Uterus (tissue), 3 donors: ENCODE measurements at regions not wholly inside any gene's neighbourhood (a gene's known extent, or its start where the extent isn't known, plus 50 kb on each side); places are given as distances from the start of the nearest gene placed in this dataset.
"Not testable (repeated sequence)": the region's sequence is repeated elsewhere in the genome, so short reads cannot be mapped to it uniquely, and the experiment has no call there.

Source experiments
- DNase-seq, 2 donors: peaks; one replicate each; pipeline ENCODE4 v3.0.0-alpha.2; 2019 to 2020
- H3K27ac ChIP-seq, 2 donors: fragments of 200-600 bp; sonication (generic); 1 replicate in 1 of 2; 2 replicates in 1 of 2; pipeline ENCODE4 v1.5.1; 2016 to 2018
- H3K27me3 ChIP-seq, 2 donors: fragments of 200-600 bp; sonication (generic); one replicate each; pipeline ENCODE4 v1.5.1; 2018 to 2019; ENCODE audit warnings: control low read depth in 1 of 2
- H3K36me3 ChIP-seq, 2 donors: fragments of 200-600 bp; sonication (generic); one replicate each; pipeline ENCODE4 v1.5.1; 2019; ENCODE audit warnings: control low read depth in 1 of 2
- H3K4me1 ChIP-seq, 2 donors: fragments of 200-600 bp; sonication (generic); one replicate each; pipeline ENCODE4 v1.5.1; 2018 to 2019; ENCODE audit warnings: control low read depth in 1 of 2
- H3K4me3 ChIP-seq, 2 donors: fragments of 200-600 bp; sonication (generic); 1 replicate in 1 of 2; 2 replicates in 1 of 2; pipeline ENCODE4 v1.5.1; 2018 to 2019; ENCODE audit warnings: mild to moderate bottlenecking in 1 of 2
- H3K9me3 ChIP-seq, 2 donors: fragments of 200-600 bp; sonication (generic); one replicate each; pipeline ENCODE4 v1.5.1; 2019; ENCODE audit warnings: control low read depth in 1 of 2
- CTCF ChIP-seq, 4 experiments: fragments of 200-600 bp in 2 of 4; fragments of 450-650 bp in 2 of 4; sonication (generic) in 2 of 4; IDR thresholded peaks; one replicate each; pipeline ENCODE4 v1.5.1; 2016 to 2019; ENCODE audit warnings: antibody characterized with exemption in 4 of 4, mild to moderate bottlenecking in 2 of 4, moderate library complexity in 1 of 4
- POLR2A ChIP-seq, 2 donors: fragments of 450-650 bp; IDR thresholded peaks; one replicate each; pipeline ENCODE4 v1.6.1; 2016; ENCODE audit warnings: antibody characterized with exemption in 2 of 2, mild to moderate bottlenecking in 1 of 2, moderate library complexity in 1 of 2
- intact Hi-C: fragments of 100-400 bp; cut with DNase I; formaldehyde crosslinking; loops from one replicate; pipeline ENCODE4 v1.15.1; 2023; ENCODE audit warnings: low total_unique reads
- donor health status: DM: yes; HTN: yes; CAD: no.

- H3K4me3 ChIP-seq: no peak overlapping the region
- H3K27ac ChIP-seq: no peak overlapping the region
- no peaks in the 10 kb centered on the region for H3K27me3 ChIP-seq
- TF ChIP-seq CTCF (IDR thresholded peaks at IDR 0.05) (no peak), POLR2A (IDR thresholded peaks at IDR 0.05) (no peak)
- no peaks in the 10 kb centered on the region for H3K9me3 ChIP-seq
- intact Hi-C loops: no loop called here
- no peaks in the 10 kb centered on the region for H3K4me1 ChIP-seq
- no peak for DNase-seq
- H3K36me3 ChIP-seq: no peaks in the 10 kb centered on the region
Measured at GRCh38 chr2:16066261-16067036, 126.1 kb downstream of the MYCN start.

GRCh38 chr2:16065272-16066069, 125.1 kb downstream of the MYCN start:
- H3K27me3 ChIP-seq, H3K4me1 ChIP-seq, H3K36me3 ChIP-seq, H3K9me3 ChIP-seq, H3K27ac ChIP-seq, H3K4me3 ChIP-seq, DNase-seq, intact Hi-C loops: not testable (repeated sequence)

- TF ChIP-seq POLR2A (IDR thresholded peaks at IDR 0.05) (no peak), CTCF (IDR thresholded peaks at IDR 0.05) (no peak)
- intact Hi-C loops: no loop called here
- Histone ChIP-seq H3K4me1 (no peaks in the 10 kb centered on the region), H3K9me3 (no peaks in the 10 kb centered on the region), H3K4me3 (no peak overlapping the region), H3K27me3 (no peaks in the 10 kb centered on the region), H3K27ac (no peak overlapping the region), H3K36me3 (no peaks in the 10 kb centered on the region)
- DNase-seq: no peak
Measured at GRCh38 chr2:16064745-16065144, 124.4 kb downstream of the MYCN start.

- intact Hi-C loops: no loop called here
- Histone ChIP-seq H3K36me3 (no peaks in the 10 kb centered on the region), H3K27me3 (no peaks in the 10 kb centered on the region), H3K4me3 (no peak overlapping the region), H3K27ac (no peak overlapping the region), H3K9me3 (no peaks in the 10 kb centered on the region), H3K4me1 (no peaks in the 10 kb centered on the region)
- no peak for DNase-seq
- TF ChIP-seq POLR2A (IDR thresholded peaks at IDR 0.05) (no peak), CTCF (IDR thresholded peaks at IDR 0.05) (no peak)
Measured at GRCh38 chr2:16063955-16064633, 123.7 kb downstream of the MYCN start.

GRCh38 chr2:16063251-16063850, 123.0 kb downstream of the MYCN start:
- Histone ChIP-seq H3K27me3 (no peaks in the 10 kb centered on the region), H3K4me3 (no peak overlapping the region), H3K4me1 (no peaks in the 10 kb centered on the region), H3K9me3 (no peaks in the 10 kb centered on the region), H3K36me3 (no peaks in the 10 kb centered on the region), H3K27ac (no peak overlapping the region)
- DNase-seq: no peak
- intact Hi-C loops: no loop called here
- TF ChIP-seq POLR2A (IDR thresholded peaks at IDR 0.05) (no peak), CTCF (IDR thresholded peaks at IDR 0.05) (no peak)
